PC-3 (cell line): ENCODE measurements at regions not wholly inside any gene's neighbourhood (a gene's known extent, or its start where the extent isn't known, plus 50 kb on each side); places are given as distances from the start of the nearest gene placed in this dataset.

Source experiments
- CTCF ChIP-seq: fragments of 300-600 bp; sonication (generic); conservative IDR thresholded peaks from 2 replicates; pipeline ENCODE4 v1.5.1; 2017; ENCODE audit warnings: antibody characterized with exemption, low read depth, mild to moderate bottlenecking, low read length
- EZH2 ChIP-seq: fragments of 300-600 bp; sonication (generic); IDR thresholded peaks from one replicate; pipeline ENCODE4 v1.6.1; 2017; ENCODE audit warnings: antibody characterized with exemption, mild to moderate bottlenecking, low read length; ENCODE audit not compliant: unreplicated experiment
- EZH2phosphoT487 ChIP-seq: fragments of 300-600 bp; sonication (generic); IDR thresholded peaks from 2 replicates; pipeline ENCODE4 v1.6.1; 2018; ENCODE audit warnings: mild to moderate bottlenecking, antibody characterized with exemption, low read length, borderline replicate concordance

GRCh38 chrX:15989716-15990115 lies 133.6 kb upstream of the GRPR start:
- no peak for TF ChIP-seq CTCF
- no peak for TF ChIP-seq EZH2phosphoT487
- no peak for TF ChIP-seq EZH2
